ENCODE measurements at regions not wholly inside any gene's neighbourhood (a gene's known extent, or its start where the extent isn't known, plus 50 kb on each side); places are given as distances from the start of the nearest gene placed in this dataset.

DNA sequence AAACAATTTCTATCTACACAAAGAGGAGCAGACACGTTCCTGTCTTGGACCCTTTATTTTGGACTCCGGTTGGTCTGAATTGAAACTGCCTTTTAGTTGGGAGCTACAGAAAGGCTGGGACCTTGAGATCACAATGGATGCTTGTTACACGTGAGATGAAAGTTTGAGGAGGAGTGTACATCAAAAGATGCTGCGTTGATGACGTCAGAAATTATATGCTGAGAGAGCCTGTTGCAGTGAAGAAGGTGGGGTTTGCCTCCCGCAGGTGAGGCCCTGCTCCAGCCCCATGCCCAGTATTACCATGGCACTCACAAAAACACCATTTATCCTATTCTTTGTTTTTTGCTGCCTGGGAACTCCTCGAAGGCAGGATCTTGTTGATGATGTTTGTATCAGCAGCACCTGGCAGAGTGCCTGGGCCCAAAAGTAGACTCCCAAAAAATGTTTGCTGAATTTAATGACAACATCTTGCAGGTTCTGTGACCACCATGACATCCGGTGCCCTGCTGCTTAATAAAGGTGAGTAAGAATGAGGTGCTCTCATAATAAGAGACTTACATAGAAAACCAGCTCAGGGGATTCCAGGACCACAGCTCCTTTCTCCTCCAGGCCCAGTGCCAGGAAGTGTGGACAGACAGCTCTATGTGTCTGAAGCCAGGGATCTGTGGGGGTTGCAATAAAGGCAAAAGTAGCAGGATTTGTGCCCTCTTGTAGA lies 136.1 kb upstream of the UBE2E1 start:
- TF ChIP-seq BHLHE40 (IDR thresholded peaks at IDR 0.05; ENCODE audit: borderline replicate concordance) (no peak), FOXM1 (IDR thresholded peaks at IDR 0.05; ENCODE audit: borderline replicate concordance) (no peak), HDGF (IDR thresholded peaks at IDR 0.05; ENCODE audit: borderline replicate concordance) (no peak), SUZ12 (IDR thresholded peaks at IDR 0.05) (no peak)
- TF ChIP-seq, protein P1, sequence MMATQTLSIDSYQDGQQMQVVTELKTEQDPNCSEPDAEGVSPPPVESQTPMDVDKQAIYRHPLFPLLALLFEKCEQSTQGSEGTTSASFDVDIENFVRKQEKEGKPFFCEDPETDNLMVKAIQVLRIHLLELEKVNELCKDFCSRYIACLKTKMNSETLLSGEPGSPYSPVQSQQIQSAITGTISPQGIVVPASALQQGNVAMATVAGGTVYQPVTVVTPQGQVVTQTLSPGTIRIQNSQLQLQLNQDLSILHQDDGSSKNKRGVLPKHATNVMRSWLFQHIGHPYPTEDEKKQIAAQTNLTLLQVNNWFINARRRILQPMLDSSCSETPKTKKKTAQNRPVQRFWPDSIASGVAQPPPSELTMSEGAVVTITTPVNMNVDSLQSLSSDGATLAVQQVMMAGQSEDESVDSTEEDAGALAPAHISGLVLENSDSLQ (IDR thresholded peaks at IDR 0.05) = no peak
